ENCODE measurements at regions not wholly inside any gene's neighbourhood (a gene's known extent, or its start where the extent isn't known, plus 50 kb on each side); places are given as distances from the start of the nearest gene placed in this dataset.

GRCh38 chr15:31508656-31509055 lies 182.0 kb downstream of the KLF13 start:
- Mint-ChIP-seq H3K27me3 (ENCODE audit: low read depth) (no peaks in the 10 kb centered on the region), H3K27ac (ENCODE audit: unreplicated experiment) (no peak overlapping the region), H3K36me3 (ENCODE audit: low read depth) (no peaks in the 10 kb centered on the region), H3K9me3 (no peaks in the 10 kb centered on the region), H3K4me3 (no peak overlapping the region), H3K4me1 (no peaks in the 10 kb centered on the region)
- no peak for DNase-seq (ENCODE audit: low read depth, low spot score)
- no peak for TF ChIP-seq CTCF (conservative IDR thresholded peaks at IDR 0.05)

- no peak overlapping the region for H3K4me3 Mint-ChIP-seq
- no peak for TF ChIP-seq CTCF (conservative IDR thresholded peaks at IDR 0.05)
- DNase-seq (ENCODE audit: low read depth, low spot score) = no peak
- no peaks in the 10 kb centered on the region for H3K4me1 Mint-ChIP-seq
- no peaks in the 10 kb centered on the region for H3K36me3 Mint-ChIP-seq (ENCODE audit: low read depth)
- H3K9me3 Mint-ChIP-seq = no peaks in the 10 kb centered on the region
- no peak overlapping the region for H3K27ac Mint-ChIP-seq (ENCODE audit: unreplicated experiment)
- no peaks in the 10 kb centered on the region for H3K27me3 Mint-ChIP-seq (ENCODE audit: low read depth)
Measured at GRCh38 chr15:31510057-31510456, 183.4 kb downstream of the KLF13 start.

DNA sequence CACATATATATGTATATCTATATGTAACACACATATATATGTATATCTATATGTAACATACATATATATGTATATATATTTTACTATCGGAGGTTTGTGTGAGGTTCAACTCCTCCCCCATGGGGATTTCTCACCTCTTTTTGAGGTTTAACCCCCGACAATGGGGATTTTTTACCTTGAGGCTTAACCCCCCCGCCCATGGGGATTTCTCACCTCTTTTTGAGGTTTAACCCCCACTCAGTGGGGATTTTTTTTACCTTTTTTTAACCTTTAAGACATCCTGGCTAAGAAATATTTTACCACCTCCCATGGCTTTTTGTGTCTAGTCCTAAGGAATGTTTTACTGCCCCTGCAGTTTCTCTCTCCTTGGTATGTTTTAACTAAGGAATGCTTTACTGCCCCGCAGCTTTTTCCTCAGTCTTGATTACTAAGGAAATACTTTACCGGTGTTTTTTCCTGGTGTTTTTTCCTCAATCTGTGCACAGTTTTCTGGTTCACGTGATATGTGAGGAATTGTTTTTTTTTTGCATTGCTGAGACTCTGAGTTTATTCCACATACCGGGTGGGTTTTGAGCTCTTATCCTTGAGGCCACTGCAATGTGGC lies 185.2 kb downstream of the KLF13 start:
- no peak for DNase-seq (ENCODE audit: low read depth, low spot score)
- H3K27ac Mint-ChIP-seq (ENCODE audit: unreplicated experiment) = no peak overlapping the region
- H3K36me3 Mint-ChIP-seq (ENCODE audit: low read depth) = no peaks in the 10 kb centered on the region
- H3K4me3 Mint-ChIP-seq = no peak overlapping the region
- H3K9me3 Mint-ChIP-seq = no peaks in the 10 kb centered on the region
- no peaks in the 10 kb centered on the region for H3K27me3 Mint-ChIP-seq (ENCODE audit: low read depth)
- no peaks in the 10 kb centered on the region for H3K4me1 Mint-ChIP-seq
- TF ChIP-seq CTCF (conservative IDR thresholded peaks at IDR 0.05) = no peak

GRCh38 chr15:31513178-31513577 lies 186.5 kb downstream of the KLF13 start:
- no peaks in the 10 kb centered on the region for H3K9me3 Mint-ChIP-seq
- no peak overlapping the region for H3K27ac Mint-ChIP-seq (ENCODE audit: unreplicated experiment)
- TF ChIP-seq CTCF (conservative IDR thresholded peaks at IDR 0.05) = no peak
- H3K4me3 Mint-ChIP-seq = no peak overlapping the region
- H3K36me3 Mint-ChIP-seq (ENCODE audit: low read depth) = no peaks in the 10 kb centered on the region
- no peaks in the 10 kb centered on the region for H3K27me3 Mint-ChIP-seq (ENCODE audit: low read depth)
- H3K4me1 Mint-ChIP-seq = no peaks in the 10 kb centered on the region
- no peak for DNase-seq (ENCODE audit: low read depth, low spot score)

- H3K27ac Mint-ChIP-seq (ENCODE audit: unreplicated experiment) = no peak overlapping the region
- no peaks in the 10 kb centered on the region for H3K36me3 Mint-ChIP-seq (ENCODE audit: low read depth)
- no peak for DNase-seq (ENCODE audit: low read depth, low spot score)
- no peaks in the 10 kb centered on the region for H3K9me3 Mint-ChIP-seq
- H3K27me3 Mint-ChIP-seq (ENCODE audit: low read depth) = no peaks in the 10 kb centered on the region
- TF ChIP-seq CTCF (conservative IDR thresholded peaks at IDR 0.05) = no peak
- H3K4me3 Mint-ChIP-seq = no peak overlapping the region
- H3K4me1 Mint-ChIP-seq = no peaks in the 10 kb centered on the region
Measured at GRCh38 chr15:31516440-31516839, 189.8 kb downstream of the KLF13 start.

Data from neural crest cell (in vitro differentiated cells).